HEK293 (cell line): ENCODE measurements at regions not wholly inside any gene's neighbourhood (a gene's known extent, or its start where the extent isn't known, plus 50 kb on each side); places are given as distances from the start of the nearest gene placed in this dataset.

Experiments used
- CTCF ChIA-PET: fragments of 350-600 bp; formaldehyde crosslinking; extraction: SDS; loops from one replicate; lab custom pipeline; 2021; ENCODE audit warnings: antibody characterized with exemption; lab: Yijun Ruan, JAX
- POLR2A ChIA-PET: fragments of 300-600 bp; formaldehyde crosslinking; extraction: SDS; loops from one replicate; lab custom pipeline; 2020; ENCODE audit warnings: antibody characterized with exemption, inconsistent platforms; lab: Yijun Ruan, JAX
- H3K27ac ChIP-seq: fragments of 200-500 bp; sonication (Bioruptor generic); 2 replicates; pipeline ENCODE4 v1.5.1; 2014; ENCODE audit warnings: low read depth, low read length, control low read depth, inconsistent platforms; ENCODE audit errors: extremely low read depth
- H3K36me3 ChIP-seq, 2 experiments: fragments of 200-500 bp in 1 of 2; sonication (Bioruptor generic) in 1 of 2; 1 replicate in 1 of 2; 2 replicates in 1 of 2; pipeline ENCODE4 v1.5.1; 2014 to 2017; ENCODE audit warnings: inconsistent platforms in 2 of 2, low read length in 2 of 2; ENCODE audit not compliant: control insufficient read depth in 2 of 2, insufficient read depth in 1 of 2
- H3K4me1 ChIP-seq: fragments of 200-500 bp; sonication (Bioruptor generic); 2 replicates; pipeline ENCODE4 v1.5.1; 2014; ENCODE audit warnings: mild to moderate bottlenecking, low read length, inconsistent platforms; ENCODE audit not compliant: control insufficient read depth, insufficient read depth
- H3K4me3 ChIP-seq: 2 replicates; pipeline ENCODE4 v1.5.1; 2011; ENCODE audit warnings: low read depth, mild to moderate bottlenecking, control low read depth, low read length, moderate library complexity
- H3K9me3 ChIP-seq: fragments of 200-500 bp; sonication (Bioruptor generic); 2 replicates; pipeline ENCODE4 v1.5.1; 2014; ENCODE audit warnings: low read depth, low read length, inconsistent platforms; ENCODE audit not compliant: control insufficient read depth, insufficient read depth
- BCL11B ChIP-seq: fragments of 450-650 bp; formaldehyde crosslinking; IDR thresholded peaks from 2 replicates; pipeline ENCODE4 v1.5.1; 2016; ENCODE audit warnings: low read depth, missing biosample characterization, missing genetic modification characterization
- FEZF1 ChIP-seq: fragments of 450-650 bp; formaldehyde crosslinking; IDR thresholded peaks from 2 replicates; pipeline ENCODE4 v1.5.1; 2016; ENCODE audit warnings: missing biosample characterization, missing genetic modification characterization
- GLIS1 ChIP-seq: fragments of 450-650 bp; formaldehyde crosslinking; IDR thresholded peaks from 2 replicates; pipeline ENCODE4 v1.5.1; 2016; ENCODE audit warnings: missing biosample characterization, missing genetic modification characterization
- HOXA7 ChIP-seq: sonication (generic); formaldehyde crosslinking; IDR thresholded peaks from 2 replicates; pipeline ENCODE4 v1.8.1; 2022; ENCODE audit warnings: missing genetic modification reagents, borderline replicate concordance
- MZF1 ChIP-seq: fragments of 450-650 bp; formaldehyde crosslinking; IDR thresholded peaks from 2 replicates; pipeline ENCODE4 v1.5.1; 2017; ENCODE audit warnings: missing biosample characterization, missing genetic modification characterization, borderline replicate concordance
- SP7 ChIP-seq: fragments of 450-650 bp; formaldehyde crosslinking; IDR thresholded peaks from 2 replicates; pipeline ENCODE4 v1.5.1; 2016; ENCODE audit warnings: missing biosample characterization, missing genetic modification characterization
- YY1 ChIP-seq: fragments of 450-650 bp; formaldehyde crosslinking; IDR thresholded peaks from 2 replicates; pipeline ENCODE4 v1.5.1; 2018; ENCODE audit warnings: missing biosample characterization, missing genetic modification characterization
- ZNF112 ChIP-seq: fragments of 450-650 bp; formaldehyde crosslinking; IDR thresholded peaks from 2 replicates; pipeline ENCODE4 v1.5.0; 2017; ENCODE audit warnings: missing biosample characterization, missing genetic modification characterization
- ZNF175 ChIP-seq: fragments of 450-650 bp; formaldehyde crosslinking; IDR thresholded peaks from 2 replicates; pipeline ENCODE4 v1.5.1; 2016; ENCODE audit warnings: missing biosample characterization, missing genetic modification characterization
- ZNF416 ChIP-seq: fragments of 450-650 bp; formaldehyde crosslinking; IDR thresholded peaks from 2 replicates; pipeline ENCODE4 v1.5.1; 2016; ENCODE audit warnings: missing biosample characterization, missing genetic modification characterization
- ZNF658 ChIP-seq: fragments of 450-650 bp; formaldehyde crosslinking; IDR thresholded peaks from 2 replicates; pipeline ENCODE4; 2016; ENCODE audit warnings: missing biosample characterization, missing genetic modification characterization
- ZNF677 ChIP-seq: fragments of 450-650 bp; IDR thresholded peaks from 2 replicates; pipeline ENCODE4 v1.5.0; 2018; ENCODE audit warnings: missing biosample characterization, mild to moderate bottlenecking, missing genetic modification characterization, moderate library complexity
- ZNF707 ChIP-seq: fragments of 450-650 bp; formaldehyde crosslinking; IDR thresholded peaks from 2 replicates; pipeline ENCODE4 v1.5.1; 2016; ENCODE audit warnings: missing biosample characterization, missing genetic modification characterization
- ZNF830 ChIP-seq: fragments of 450-650 bp; IDR thresholded peaks from 2 replicates; pipeline ENCODE4 v1.5.0; 2018; ENCODE audit warnings: missing biosample characterization, missing genetic modification characterization, low read depth, mild to moderate bottlenecking, moderate library complexity
- ZNF843 ChIP-seq: fragments of 450-650 bp; formaldehyde crosslinking; IDR thresholded peaks from 2 replicates; pipeline ENCODE4 v1.5.1; 2016; ENCODE audit warnings: missing biosample characterization, missing genetic modification characterization
- ZXDB ChIP-seq: fragments of 450-650 bp; formaldehyde crosslinking; IDR thresholded peaks from 2 replicates; pipeline ENCODE4 v1.5.1; 2016; ENCODE audit warnings: missing biosample characterization, missing genetic modification characterization
- TF ChIP-seq, protein P1 (sequence below): fragments of 450-650 bp; IDR thresholded peaks from 2 replicates; pipeline ENCODE4 v1.5.1; 2018; ENCODE audit warnings: missing biosample characterization, missing genetic modification characterization
- TF ChIP-seq, protein P2 (sequence below): fragments of 450-650 bp; formaldehyde crosslinking; IDR thresholded peaks from 2 replicates; pipeline ENCODE4 v1.5.1; 2016; ENCODE audit warnings: missing biosample characterization, missing genetic modification characterization
- TF ChIP-seq, protein P3 (sequence below): fragments of 450-650 bp; formaldehyde crosslinking; IDR thresholded peaks from 2 replicates; pipeline ENCODE4 v1.5.1; 2016; ENCODE audit warnings: missing biosample characterization, missing genetic modification characterization
- TF ChIP-seq, protein P4 (sequence below): fragments of 450-650 bp; formaldehyde crosslinking; IDR thresholded peaks from 2 replicates; pipeline ENCODE4 v1.5.1; 2016; ENCODE audit warnings: missing biosample characterization, missing genetic modification characterization
- TF ChIP-seq, protein P5 (sequence below): fragments of 450-650 bp; formaldehyde crosslinking; IDR thresholded peaks from 2 replicates; pipeline ENCODE4 v1.5.1; 2016; ENCODE audit warnings: missing biosample characterization, missing genetic modification characterization
- TF ChIP-seq, protein P6 (sequence below): fragments of 450-650 bp; formaldehyde crosslinking; IDR thresholded peaks from 2 replicates; pipeline ENCODE4 v1.5.1; 2016; ENCODE audit warnings: missing biosample characterization, missing genetic modification characterization

DNA sequence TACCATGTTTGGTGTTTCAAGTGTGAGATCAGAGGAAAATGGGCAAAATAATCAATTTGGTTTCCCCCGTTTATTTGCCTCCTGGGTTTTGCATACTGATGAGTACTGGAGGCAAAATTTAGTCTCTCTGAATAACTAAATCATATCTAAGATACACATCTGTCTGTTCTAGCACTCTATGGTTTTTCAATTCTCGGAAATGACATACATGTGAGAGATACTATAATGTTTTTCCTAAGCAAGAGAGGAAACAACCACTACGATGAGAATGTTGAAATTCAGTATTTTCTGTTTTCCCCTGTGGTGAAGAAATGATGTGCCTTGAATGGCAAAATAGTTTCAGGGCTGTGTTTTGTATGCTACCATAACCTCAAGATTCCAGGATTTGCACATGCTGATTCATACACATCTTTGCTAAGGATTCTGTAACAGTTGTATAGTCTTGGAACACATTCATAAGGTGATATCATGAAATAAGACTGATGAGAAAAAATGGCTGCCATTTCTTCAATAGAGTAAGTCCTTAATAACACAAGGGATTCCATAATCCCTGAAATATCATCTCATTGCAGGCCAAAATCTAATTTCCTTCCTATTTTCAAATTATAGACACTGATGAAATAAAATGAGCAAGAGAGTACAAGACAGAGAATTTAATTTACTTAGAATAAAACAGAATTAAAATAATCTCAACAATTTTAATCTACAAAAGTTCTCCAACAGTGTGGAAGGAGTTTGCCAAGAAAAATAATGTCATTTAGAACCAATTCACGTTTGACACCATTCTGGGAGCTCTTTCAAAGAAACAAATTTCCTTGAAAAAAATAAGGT, 316.6 kb downstream of the FIGN start:
- H3K9me3 ChIP-seq, result no peaks in the 10 kb centered on the region
- H3K4me3 ChIP-seq, result no peak overlapping the region
- no peak for TF ChIP-seq ZNF830
- no peak for TF ChIP-seq FEZF1 (tag by site-specific recombination)
- no peak for TF ChIP-seq YY1 (tag by site-specific recombination)
- TF ChIP-seq ZNF707 (tag by site-specific recombination), result no peak
- TF ChIP-seq, protein P1, sequence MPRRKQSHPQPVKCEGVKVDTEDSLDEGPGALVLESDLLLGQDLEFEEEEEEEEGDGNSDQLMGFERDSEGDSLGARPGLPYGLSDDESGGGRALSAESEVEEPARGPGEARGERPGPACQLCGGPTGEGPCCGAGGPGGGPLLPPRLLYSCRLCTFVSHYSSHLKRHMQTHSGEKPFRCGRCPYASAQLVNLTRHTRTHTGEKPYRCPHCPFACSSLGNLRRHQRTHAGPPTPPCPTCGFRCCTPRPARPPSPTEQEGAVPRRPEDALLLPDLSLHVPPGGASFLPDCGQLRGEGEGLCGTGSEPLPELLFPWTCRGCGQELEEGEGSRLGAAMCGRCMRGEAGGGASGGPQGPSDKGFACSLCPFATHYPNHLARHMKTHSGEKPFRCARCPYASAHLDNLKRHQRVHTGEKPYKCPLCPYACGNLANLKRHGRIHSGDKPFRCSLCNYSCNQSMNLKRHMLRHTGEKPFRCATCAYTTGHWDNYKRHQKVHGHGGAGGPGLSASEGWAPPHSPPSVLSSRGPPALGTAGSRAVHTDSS (tag by site-specific recombination), result no peak
- TF ChIP-seq, protein P2, sequence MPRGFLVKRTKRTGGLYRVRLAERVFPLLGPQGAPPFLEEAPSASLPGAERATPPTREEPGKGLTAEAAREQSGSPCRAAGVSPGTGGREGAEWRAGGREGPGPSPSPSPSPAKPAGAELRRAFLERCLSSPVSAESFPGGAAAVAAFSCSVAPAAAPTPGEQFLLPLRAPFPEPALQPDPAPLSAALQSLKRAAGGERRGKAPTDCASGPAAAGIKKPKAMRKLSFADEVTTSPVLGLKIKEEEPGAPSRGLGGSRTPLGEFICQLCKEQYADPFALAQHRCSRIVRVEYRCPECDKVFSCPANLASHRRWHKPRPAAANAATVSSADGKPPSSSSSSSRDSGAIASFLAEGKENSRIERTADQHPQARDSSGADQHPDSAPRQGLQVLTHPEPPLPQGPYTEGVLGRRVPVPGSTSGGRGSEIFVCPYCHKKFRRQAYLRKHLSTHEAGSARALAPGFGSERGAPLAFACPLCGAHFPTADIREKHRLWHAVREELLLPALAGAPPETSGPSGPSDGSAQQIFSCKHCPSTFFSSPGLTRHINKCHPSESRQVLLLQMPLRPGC (tag by site-specific recombination), result no peak
- no peak for TF ChIP-seq ZNF112 (tag by site-specific recombination)
- CTCF ChIA-PET, result interaction anchor here (0.6 kb wide), 1 partner anchor 14 kb away, joined by 3 read pairs; no protein-coding TSS in a partner anchor
- no peaks in the 10 kb centered on the region for H3K36me3 ChIP-seq
- H3K27ac ChIP-seq, result no peak overlapping the region
- POLR2A ChIA-PET, result no interaction called here
- H3K4me1 ChIP-seq, result no peaks in the 10 kb centered on the region

DNA sequence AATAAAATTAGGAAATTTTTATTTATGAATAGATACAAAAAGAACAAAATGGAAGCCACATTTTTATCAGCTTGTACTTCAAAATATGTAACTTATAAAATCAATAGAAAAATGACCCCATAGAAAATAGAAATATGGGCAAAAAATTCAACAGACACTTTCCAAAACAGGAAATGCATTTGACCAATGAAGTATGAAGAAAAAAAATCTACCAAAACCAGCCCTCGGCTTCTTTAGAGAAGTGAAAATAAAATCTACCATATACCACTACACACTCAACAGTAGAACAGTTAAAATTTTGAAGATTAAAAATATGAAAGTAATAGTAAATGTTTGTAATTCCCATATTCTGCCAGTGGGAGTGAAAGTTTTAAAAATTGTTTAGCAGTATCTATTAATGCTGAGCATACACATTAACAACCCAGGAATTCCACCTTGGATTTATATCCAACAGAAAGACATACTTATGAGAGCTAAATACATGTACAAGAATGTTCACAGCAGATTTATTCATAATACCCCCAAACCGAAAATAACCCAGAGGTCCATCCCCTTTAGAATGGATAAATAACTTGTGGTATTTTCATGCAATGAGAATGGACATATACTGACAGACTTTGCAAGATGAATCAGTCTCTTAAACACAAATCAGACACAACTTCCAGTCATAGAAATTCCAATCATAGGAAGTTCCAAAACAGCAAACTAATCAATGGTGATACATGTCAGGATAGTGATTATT, 318.0 kb downstream of the FIGN start:
- TF ChIP-seq BCL11B (tag by site-specific recombination), result no peak
- TF ChIP-seq ZNF416 (tag by site-specific recombination), result no peak
- no peak for TF ChIP-seq ZNF677 (tag by site-specific recombination)
- TF ChIP-seq ZXDB (tag by site-specific recombination), result no peak
- no peak for TF ChIP-seq HOXA7 (CRISPR knock-in tag)
- TF ChIP-seq ZNF175 (tag by site-specific recombination), result no peak
- no peak for TF ChIP-seq ZNF658 (tag by site-specific recombination)
- TF ChIP-seq, protein P3, sequence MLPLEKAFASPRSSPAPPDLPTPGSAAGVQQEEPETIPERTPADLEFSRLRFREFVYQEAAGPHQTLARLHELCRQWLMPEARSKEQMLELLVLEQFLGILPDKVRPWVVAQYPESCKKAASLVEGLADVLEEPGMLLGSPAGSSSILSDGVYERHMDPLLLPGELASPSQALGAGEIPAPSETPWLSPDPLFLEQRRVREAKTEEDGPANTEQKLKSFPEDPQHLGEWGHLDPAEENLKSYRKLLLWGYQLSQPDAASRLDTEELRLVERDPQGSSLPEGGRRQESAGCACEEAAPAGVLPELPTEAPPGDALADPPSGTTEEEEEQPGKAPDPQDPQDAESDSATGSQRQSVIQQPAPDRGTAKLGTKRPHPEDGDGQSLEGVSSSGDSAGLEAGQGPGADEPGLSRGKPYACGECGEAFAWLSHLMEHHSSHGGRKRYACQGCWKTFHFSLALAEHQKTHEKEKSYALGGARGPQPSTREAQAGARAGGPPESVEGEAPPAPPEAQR (tag by site-specific recombination), result no peak
- no peak for TF ChIP-seq GLIS1 (tag by site-specific recombination)
- TF ChIP-seq, protein P4, sequence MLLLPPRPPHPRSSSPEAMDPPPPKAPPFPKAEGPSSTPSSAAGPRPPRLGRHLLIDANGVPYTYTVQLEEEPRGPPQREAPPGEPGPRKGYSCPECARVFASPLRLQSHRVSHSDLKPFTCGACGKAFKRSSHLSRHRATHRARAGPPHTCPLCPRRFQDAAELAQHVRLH, result no peak
- TF ChIP-seq, protein P5, sequence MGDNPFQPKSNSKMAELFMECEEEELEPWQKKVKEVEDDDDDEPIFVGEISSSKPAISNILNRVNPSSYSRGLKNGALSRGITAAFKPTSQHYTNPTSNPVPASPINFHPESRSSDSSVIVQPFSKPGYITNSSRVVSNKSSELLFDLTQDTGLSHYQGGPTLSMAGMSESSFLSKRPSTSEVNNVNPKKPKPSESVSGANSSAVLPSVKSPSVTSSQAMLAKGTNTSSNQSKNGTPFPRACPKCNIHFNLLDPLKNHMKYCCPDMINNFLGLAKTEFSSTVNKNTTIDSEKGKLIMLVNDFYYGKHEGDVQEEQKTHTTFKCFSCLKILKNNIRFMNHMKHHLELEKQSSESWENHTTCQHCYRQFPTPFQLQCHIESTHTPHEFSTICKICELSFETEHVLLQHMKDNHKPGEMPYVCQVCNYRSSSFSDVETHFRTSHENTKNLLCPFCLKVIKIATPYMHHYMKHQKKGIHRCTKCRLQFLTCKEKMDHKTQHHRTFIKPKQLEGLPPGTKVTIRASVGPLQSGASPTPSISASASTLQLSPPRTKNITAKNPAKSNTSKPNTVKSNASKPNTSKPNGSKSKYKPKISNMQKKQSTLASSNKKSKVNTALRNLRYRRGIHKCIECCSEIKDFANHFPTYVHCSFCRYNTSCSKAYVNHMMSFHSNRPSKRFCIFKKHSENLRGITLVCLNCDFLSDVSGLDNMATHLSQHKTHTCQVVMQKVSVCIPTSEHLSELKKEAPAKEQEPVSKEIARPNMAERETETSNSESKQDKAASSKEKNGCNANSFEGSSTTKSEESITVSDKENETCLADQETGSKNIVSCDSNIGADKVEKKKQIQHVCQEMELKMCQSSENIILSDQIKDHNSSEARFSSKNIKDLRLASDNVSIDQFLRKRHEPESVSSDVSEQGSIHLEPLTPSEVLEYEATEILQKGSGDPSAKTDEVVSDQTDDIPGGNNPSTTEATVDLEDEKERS (tag by site-specific recombination), result no peak
- no peak for TF ChIP-seq MZF1 (tag by site-specific recombination)
- no peak for TF ChIP-seq SP7 (tag by site-specific recombination)
- TF ChIP-seq, protein P6, sequence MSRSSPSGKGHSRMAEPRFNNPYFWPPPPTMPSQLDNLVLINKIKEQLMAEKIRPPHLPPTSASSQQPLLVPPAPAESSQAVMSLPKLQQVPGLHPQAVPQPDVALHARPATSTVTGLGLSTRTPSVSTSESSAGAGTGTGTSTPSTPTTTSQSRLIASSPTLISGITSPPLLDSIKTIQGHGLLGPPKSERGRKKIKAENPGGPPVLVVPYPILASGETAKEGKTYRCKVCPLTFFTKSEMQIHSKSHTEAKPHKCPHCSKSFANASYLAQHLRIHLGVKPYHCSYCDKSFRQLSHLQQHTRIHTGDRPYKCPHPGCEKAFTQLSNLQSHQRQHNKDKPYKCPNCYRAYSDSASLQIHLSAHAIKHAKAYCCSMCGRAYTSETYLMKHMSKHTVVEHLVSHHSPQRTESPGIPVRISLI (tag by site-specific recombination), result no peak
- TF ChIP-seq ZNF843 (tag by site-specific recombination), result no peak
- TF ChIP-seq, all 188 proteins: peak for 0
- Histone ChIP-seq H3K9me3 (no peaks in the 10 kb centered on the region), H3K36me3 (no peaks in the 10 kb centered on the region), H3K4me3 (no peak overlapping the region), H3K4me1 (no peaks in the 10 kb centered on the region), H3K27ac (no peak overlapping the region)
- ChIA-PET POLR2A (no interaction called here), CTCF (no interaction called here)
